GM12874 (cell line): ENCODE measurements at regions not wholly inside any gene's neighbourhood (a gene's known extent, or its start where the extent isn't known, plus 50 kb on each side); places are given as distances from the start of the nearest gene placed in this dataset.

Experiments used
- TF ChIP-seq, protein P1 (sequence below): IDR thresholded peaks from 2 replicates; pipeline ENCODE4 v1.5.1; 2011; ENCODE audit warnings: low read depth, mild to moderate bottlenecking, control low read depth, low read length, moderate library complexity; ENCODE audit not compliant: insufficient read depth

DNA sequence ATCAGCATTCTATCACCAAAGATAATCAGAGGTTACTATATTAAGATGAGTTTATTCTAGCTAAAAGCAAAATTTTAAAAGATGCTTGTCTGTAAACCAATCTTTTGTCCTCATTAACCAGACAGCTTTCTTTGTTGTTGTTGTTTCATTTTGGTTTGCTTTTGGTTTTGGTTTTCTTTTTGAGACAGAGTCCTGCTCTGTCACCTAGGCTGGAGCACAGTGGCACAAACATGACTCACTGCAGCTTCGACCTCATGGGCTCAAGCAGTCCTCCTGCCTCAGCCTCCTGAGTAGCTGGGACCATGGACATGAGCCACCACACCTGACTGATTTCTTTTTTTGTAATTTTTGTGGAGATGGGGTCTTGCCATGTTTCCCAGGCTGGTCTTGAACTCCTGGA, 102.9 kb downstream of the COX18 start:
- TF ChIP-seq, protein P1, sequence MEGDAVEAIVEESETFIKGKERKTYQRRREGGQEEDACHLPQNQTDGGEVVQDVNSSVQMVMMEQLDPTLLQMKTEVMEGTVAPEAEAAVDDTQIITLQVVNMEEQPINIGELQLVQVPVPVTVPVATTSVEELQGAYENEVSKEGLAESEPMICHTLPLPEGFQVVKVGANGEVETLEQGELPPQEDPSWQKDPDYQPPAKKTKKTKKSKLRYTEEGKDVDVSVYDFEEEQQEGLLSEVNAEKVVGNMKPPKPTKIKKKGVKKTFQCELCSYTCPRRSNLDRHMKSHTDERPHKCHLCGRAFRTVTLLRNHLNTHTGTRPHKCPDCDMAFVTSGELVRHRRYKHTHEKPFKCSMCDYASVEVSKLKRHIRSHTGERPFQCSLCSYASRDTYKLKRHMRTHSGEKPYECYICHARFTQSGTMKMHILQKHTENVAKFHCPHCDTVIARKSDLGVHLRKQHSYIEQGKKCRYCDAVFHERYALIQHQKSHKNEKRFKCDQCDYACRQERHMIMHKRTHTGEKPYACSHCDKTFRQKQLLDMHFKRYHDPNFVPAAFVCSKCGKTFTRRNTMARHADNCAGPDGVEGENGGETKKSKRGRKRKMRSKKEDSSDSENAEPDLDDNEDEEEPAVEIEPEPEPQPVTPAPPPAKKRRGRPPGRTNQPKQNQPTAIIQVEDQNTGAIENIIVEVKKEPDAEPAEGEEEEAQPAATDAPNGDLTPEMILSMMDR: no peak

GRCh38 chr4:72959411-72959810, 110.1 kb downstream of the COX18 start:
- TF ChIP-seq, protein P1: no peak

DNA sequence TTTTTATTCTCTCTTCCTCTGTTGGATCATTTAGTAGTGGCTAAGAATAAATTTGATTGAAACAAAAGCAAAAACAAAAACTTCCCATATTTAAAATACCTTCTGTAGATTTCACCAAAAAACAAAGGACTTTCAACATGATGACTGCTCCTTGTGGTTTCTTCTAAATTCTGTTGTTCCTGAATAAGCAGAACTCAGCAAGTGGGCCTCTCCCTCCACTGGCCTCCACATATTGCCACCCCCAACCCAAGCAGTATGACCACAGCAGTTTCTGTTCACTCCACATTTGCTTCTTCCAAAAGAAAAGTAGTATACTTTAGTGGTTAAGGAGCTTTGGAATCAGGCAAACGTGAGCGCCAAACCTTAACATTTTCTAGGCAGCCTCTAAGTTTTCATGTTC, 114.7 kb downstream of the COX18 start:
- TF ChIP-seq, protein P1: no peak

DNA sequence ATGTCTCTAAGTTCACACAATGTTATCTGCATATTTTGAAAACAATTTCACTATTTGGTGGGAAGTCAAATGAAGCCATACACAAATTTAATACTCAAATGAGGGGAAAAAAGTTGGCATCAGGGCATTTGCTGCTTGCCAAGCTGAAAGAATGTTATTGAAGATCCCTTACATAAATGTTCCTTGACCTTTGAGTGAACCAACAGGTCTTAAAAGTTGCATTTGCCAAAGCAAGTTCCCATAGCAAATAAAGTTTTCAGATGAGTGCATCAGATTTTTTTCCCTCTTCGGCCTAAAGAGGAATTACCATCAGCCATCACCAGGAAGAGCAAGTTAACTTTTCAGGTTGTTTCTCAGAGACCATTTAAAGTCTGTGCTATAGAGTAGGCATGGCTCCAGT, 115.9 kb downstream of the COX18 start:
- TF ChIP-seq, protein P1: no peak

GRCh38 chr4:72951628-72952027, 117.9 kb downstream of the COX18 start:
- TF ChIP-seq, protein P1: no peak

DNA sequence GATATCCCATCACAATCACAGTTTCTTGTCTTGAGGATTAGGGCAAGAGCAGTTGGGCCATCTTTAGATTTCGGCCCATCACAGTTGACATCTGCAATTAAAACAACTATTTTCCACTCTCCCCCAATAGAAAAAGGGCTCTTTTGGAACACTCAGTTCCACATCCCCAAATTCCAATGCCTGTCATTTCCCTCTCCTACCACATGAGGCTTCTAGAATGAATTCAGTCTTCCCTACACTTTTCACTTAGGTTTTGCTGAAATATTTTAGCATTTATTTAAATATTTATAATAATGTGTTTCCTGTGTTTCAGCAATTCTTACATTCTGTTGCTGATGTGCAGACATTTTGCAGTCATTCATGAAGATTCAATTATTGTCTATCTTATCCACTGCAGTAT, 118.4 kb downstream of the COX18 start:
- TF ChIP-seq, protein P1: no peak

DNA sequence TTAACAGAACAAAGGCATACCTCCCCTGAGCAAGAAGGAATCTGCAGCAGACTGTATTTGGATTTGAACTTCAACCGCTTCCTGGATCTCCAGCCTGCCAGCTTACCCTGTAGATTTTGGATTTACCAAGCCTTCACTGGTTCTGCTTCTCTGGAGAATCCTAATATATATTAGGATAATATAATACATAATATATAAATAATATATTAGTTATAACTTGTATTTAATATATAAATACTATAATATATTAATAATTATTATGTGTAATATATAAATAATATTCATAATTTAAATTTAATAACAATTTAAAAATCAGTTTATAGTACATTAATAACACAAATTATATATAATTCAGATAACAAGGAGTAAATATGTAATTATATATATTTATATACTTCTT, 121.4 kb downstream of the COX18 start:
- TF ChIP-seq, protein P1: no peak
